Sigmoid colon (tissue), 6 donors: ENCODE measurements at regions not wholly inside any gene's neighbourhood (a gene's known extent, or its start where the extent isn't known, plus 50 kb on each side); places are given as distances from the start of the nearest gene placed in this dataset.

Source experiments
- DNase-seq: peaks from one replicate; pipeline ENCODE4 v3.0.0-alpha.2; 2019
- H3K27ac ChIP-seq, 4 donors: fragments of 200-600 bp; sonication (generic); one replicate each; pipeline ENCODE4 v1.5.1; 2016 to 2019; ENCODE audit warnings: mild to moderate bottlenecking in 1 of 4
- H3K27me3 ChIP-seq, 3 donors: fragments of 200-600 bp; sonication (generic); one replicate each; pipeline ENCODE4 v1.5.1; 2019; ENCODE audit warnings: mild to moderate bottlenecking in 1 of 3
- H3K36me3 ChIP-seq, 4 donors: fragments of 200-600 bp; sonication (generic); one replicate each; pipeline ENCODE4 v1.5.1; 2016 to 2019
- H3K4me1 ChIP-seq, 4 donors: fragments of 200-600 bp; sonication (generic); one replicate each; pipeline ENCODE4 v1.5.1; 2017 to 2019
- H3K4me3 ChIP-seq, 4 donors: fragments of 200-600 bp; sonication (generic); one replicate each; pipeline ENCODE4 v1.5.1; 2017 to 2019; ENCODE audit warnings: mild to moderate bottlenecking in 2 of 4, moderate library complexity in 1 of 4
- H3K9me3 ChIP-seq, 4 donors: fragments of 200-600 bp in 3 of 4; sonication (generic) in 3 of 4; one replicate each; pipeline versions ENCODE4 v1.5.1 to v1.6.1; 2013 to 2019
- CTCF ChIP-seq, 4 experiments: fragments of 450-650 bp in 3 of 4; fragments of 200-600 bp in 1 of 4; IDR thresholded peaks; one replicate each; pipeline ENCODE4 v1.5.1; 2016 to 2019; ENCODE audit warnings: antibody characterized with exemption in 4 of 4, mild to moderate bottlenecking in 3 of 4, moderate library complexity in 2 of 4
- EP300 ChIP-seq, 4 donors: sonication (generic); formaldehyde crosslinking; IDR thresholded peaks; one replicate each; pipeline ENCODE4 v1.6.1; 2017; ENCODE audit warnings: antibody characterized with exemption in 4 of 4
- POLR2A ChIP-seq, 2 donors: fragments of 450-650 bp; IDR thresholded peaks; one replicate each; pipeline ENCODE4 v1.6.1; 2016; ENCODE audit warnings: antibody characterized with exemption in 2 of 2, mild to moderate bottlenecking in 2 of 2, moderate library complexity in 2 of 2
- POLR2AphosphoS5 ChIP-seq, 4 donors: sonication (generic); formaldehyde crosslinking; IDR thresholded peaks; one replicate each; pipeline ENCODE4 v1.6.1; 2017; ENCODE audit warnings: antibody characterized with exemption in 4 of 4
- WGBS, 2 donors: extraction: QIAGEN DNeasy Blood & Tissue Kit; methylation state at CpG; one replicate each; pipeline ENCODE4 v1.1.7; 2013; 5-methylcytosine and 5-hydroxymethylcytosine counted together
- intact Hi-C: fragments of 100-400 bp; cut with DNase I; formaldehyde crosslinking; loops from one replicate; pipeline ENCODE4 v1.15.1; 2023
- donor health status: healthy with polysubstance abuse.
- donor health status: healthy.

- DNase-seq, result no peak
- no peaks in the 10 kb centered on the region for H3K27me3 ChIP-seq
- no peaks in the 10 kb centered on the region for H3K4me1 ChIP-seq
- no peaks in the 10 kb centered on the region for H3K36me3 ChIP-seq
- WGBS, 2 donors, result 82 to 88% methylated on average over 3 of the region's 3 CpGs
- no peak for TF ChIP-seq CTCF (IDR thresholded peaks at IDR 0.05)
- TF ChIP-seq EP300 (IDR thresholded peaks at IDR 0.05), result no peak
- no peak for TF ChIP-seq POLR2AphosphoS5 (IDR thresholded peaks at IDR 0.05)
- TF ChIP-seq POLR2A (IDR thresholded peaks at IDR 0.05), result no peak
- intact Hi-C loops, result no loop called here
- H3K4me3 ChIP-seq, result no peak overlapping the region
- no peaks in the 10 kb centered on the region for H3K9me3 ChIP-seq
- no peak overlapping the region for H3K27ac ChIP-seq
These were observed 707.0 kb downstream of the SORCS1 start for GRCh38 chr10:106457522-106457921.

- no peak for DNase-seq
- Histone ChIP-seq H3K4me1 (no peaks in the 10 kb centered on the region), H3K27ac (no peak overlapping the region), H3K27me3 (no peaks in the 10 kb centered on the region), H3K9me3 (no peaks in the 10 kb centered on the region), H3K36me3 (no peaks in the 10 kb centered on the region), H3K4me3 (no peak overlapping the region)
- no peak for TF ChIP-seq CTCF (IDR thresholded peaks at IDR 0.05)
- no peak for TF ChIP-seq EP300 (IDR thresholded peaks at IDR 0.05)
- TF ChIP-seq POLR2AphosphoS5 (IDR thresholded peaks at IDR 0.05), result no peak
- TF ChIP-seq POLR2A (IDR thresholded peaks at IDR 0.05), result no peak
- 79 to 81% methylated on average over 3 of the region's 3 CpGs for WGBS, 2 donors
- intact Hi-C loops, result no loop called here
These were observed 710.3 kb downstream of the SORCS1 start for GRCh38 chr10:106454233-106454632.

- Histone ChIP-seq H3K9me3 (no peaks in the 10 kb centered on the region), H3K36me3 (no peaks in the 10 kb centered on the region), H3K27me3 (no peaks in the 10 kb centered on the region), H3K4me3 (no peak overlapping the region), H3K27ac (no peak overlapping the region), H3K4me1 (no peaks in the 10 kb centered on the region)
- DNase-seq, result no peak
- intact Hi-C loops, result no loop called here
- no peak for TF ChIP-seq POLR2AphosphoS5 (IDR thresholded peaks at IDR 0.05)
- no peak for TF ChIP-seq POLR2A (IDR thresholded peaks at IDR 0.05)
- no peak for TF ChIP-seq EP300 (IDR thresholded peaks at IDR 0.05)
- no peak for TF ChIP-seq CTCF (IDR thresholded peaks at IDR 0.05)
- 26 to 52% methylated on average over 1 of the region's 1 CpG for WGBS, 2 donors
These were observed 713.5 kb downstream of the SORCS1 start for GRCh38 chr10:106450966-106451365.

GRCh38 chr10:106446920-106447319, 717.6 kb downstream of the SORCS1 start:
- intact Hi-C loops, result no loop called here
- H3K4me1 ChIP-seq, result no peaks in the 10 kb centered on the region

More at GRCh38 chr10:106446920-106447319, 717.6 kb downstream of the SORCS1 start:
- Histone ChIP-seq H3K27me3 (no peaks in the 10 kb centered on the region), H3K36me3 (no peaks in the 10 kb centered on the region), H3K9me3 (no peaks in the 10 kb centered on the region), H3K4me3 (no peak overlapping the region), H3K27ac (no peak overlapping the region)
- no peak for DNase-seq
- no peak for TF ChIP-seq CTCF (IDR thresholded peaks at IDR 0.05)
- TF ChIP-seq POLR2A (IDR thresholded peaks at IDR 0.05), result no peak
- no peak for TF ChIP-seq EP300 (IDR thresholded peaks at IDR 0.05)
- no peak for TF ChIP-seq POLR2AphosphoS5 (IDR thresholded peaks at IDR 0.05)
